Stomach (tissue), 4 donors: ENCODE measurements at regions not wholly inside any gene's neighbourhood (a gene's known extent, or its start where the extent isn't known, plus 50 kb on each side); places are given as distances from the start of the nearest gene placed in this dataset.

Source experiments
- CTCF ChIP-seq, 7 experiments: fragments of 450-650 bp in 4 of 7; fragments of 200-600 bp in 3 of 7; sonication (generic) in 3 of 7; IDR thresholded peaks; one replicate each; pipeline ENCODE4 v1.5.1; 2016 to 2019; ENCODE audit warnings: antibody characterized with exemption in 7 of 7, control low read depth in 2 of 7, mild to moderate bottlenecking in 1 of 7
- POLR2A ChIP-seq, 4 donors: fragments of 450-650 bp; IDR thresholded peaks; one replicate each; pipeline ENCODE4 v1.6.1; 2016; ENCODE audit warnings: antibody characterized with exemption in 4 of 4, control low read depth in 2 of 4, mild to moderate bottlenecking in 1 of 4, moderate library complexity in 1 of 4
- POLR2AphosphoS5 ChIP-seq, 3 donors: sonication (generic); formaldehyde crosslinking; IDR thresholded peaks; one replicate each; pipeline ENCODE4 v1.6.1; 2016; ENCODE audit warnings: antibody characterized with exemption in 3 of 3

GRCh38 chr20:10762216-10762615, 88.4 kb upstream of the JAG1 start:
- no peak for TF ChIP-seq CTCF (IDR thresholded peaks at IDR 0.05)
- TF ChIP-seq POLR2AphosphoS5 (IDR thresholded peaks at IDR 0.05), result no peak
- TF ChIP-seq POLR2A (IDR thresholded peaks at IDR 0.05), result no peak
